ENCODE measurements at regions not wholly inside any gene's neighbourhood (a gene's known extent, or its start where the extent isn't known, plus 50 kb on each side); places are given as distances from the start of the nearest gene placed in this dataset.
"Not testable (repeated sequence)": the region's sequence is repeated elsewhere in the genome, so short reads cannot be mapped to it uniquely, and the experiment has no call there.

DNA sequence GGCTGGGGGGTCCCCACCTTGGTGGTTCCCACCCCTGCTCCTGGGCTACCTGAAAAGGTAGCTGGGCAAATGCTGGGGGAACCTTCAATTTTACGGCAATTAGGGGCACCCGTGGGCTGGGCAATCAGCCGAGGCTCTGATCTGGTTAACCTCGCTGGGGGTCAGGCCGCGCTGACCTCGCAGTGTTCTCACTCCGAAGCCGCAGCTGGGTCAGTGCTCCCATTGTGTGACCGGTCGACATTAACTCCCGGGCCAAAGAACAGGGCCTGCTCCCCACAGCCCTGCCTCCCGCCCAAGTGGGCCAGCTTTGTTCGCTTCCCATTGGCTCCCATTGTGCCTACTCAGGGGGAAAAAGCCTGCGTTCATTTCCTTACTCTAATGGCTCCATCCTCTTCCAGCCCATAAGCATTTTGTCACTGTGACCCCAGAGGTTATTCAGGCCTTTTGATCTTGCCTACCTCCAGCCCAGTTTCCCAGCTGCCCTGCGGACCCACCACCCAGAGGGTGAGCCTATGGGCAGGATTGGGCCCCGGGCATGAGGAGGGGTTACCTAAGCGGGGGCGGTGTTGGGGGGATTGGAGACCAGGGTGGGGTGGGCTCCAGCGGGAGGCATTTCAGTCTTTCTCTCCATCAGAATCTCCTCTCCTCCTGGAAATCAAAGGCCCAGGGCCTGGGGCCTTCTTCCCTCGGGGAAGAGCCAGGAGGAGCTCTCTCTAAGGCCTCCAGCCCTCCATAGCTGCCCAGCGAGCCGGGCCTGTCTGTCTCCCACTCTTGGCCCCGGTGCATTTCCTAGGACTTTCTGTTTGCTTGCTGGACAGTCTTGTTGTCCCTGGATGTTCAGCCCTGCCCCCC, 90.1 kb downstream of the MYCN start:
- Histone ChIP-seq H3K4me3 (ENCODE audit: low read length) (no peak overlapping the region), H3K4me1 (ENCODE audit: insufficient read depth, low read length) (no peaks in the 10 kb centered on the region), H3K36me3 (ENCODE audit: insufficient read depth, low read length) (no peaks in the 10 kb centered on the region), H3K9me3 (ENCODE audit: low read length) (no peaks in the 10 kb centered on the region), H3K27me3 (ENCODE audit: insufficient read depth, low read length, poor library complexity, severe bottlenecking) (no peaks in the 10 kb centered on the region), H3K27ac (ENCODE audit: low read depth, low read length) (no peak overlapping the region)
- peaks cover 0 to 2% of the 10 kb centered on the region in 2 donors for H3K27me3 Mint-ChIP-seq
- peaks cover 0 to 5% (median 0%) of the 10 kb centered on the region in 5 donors for H3K9me3 Mint-ChIP-seq
- H3K27ac Mint-ChIP-seq = no peak overlapping the region
- POLR2A ChIA-PET = no interaction called here
- no peaks in the 10 kb centered on the region for H3K4me1 Mint-ChIP-seq
- no peaks in the 10 kb centered on the region for H3K36me3 Mint-ChIP-seq
- no peak overlapping the region for H3K4me3 Mint-ChIP-seq
- CTCF ChIA-PET = no interaction called here
- DNase-seq = no peak

DNA sequence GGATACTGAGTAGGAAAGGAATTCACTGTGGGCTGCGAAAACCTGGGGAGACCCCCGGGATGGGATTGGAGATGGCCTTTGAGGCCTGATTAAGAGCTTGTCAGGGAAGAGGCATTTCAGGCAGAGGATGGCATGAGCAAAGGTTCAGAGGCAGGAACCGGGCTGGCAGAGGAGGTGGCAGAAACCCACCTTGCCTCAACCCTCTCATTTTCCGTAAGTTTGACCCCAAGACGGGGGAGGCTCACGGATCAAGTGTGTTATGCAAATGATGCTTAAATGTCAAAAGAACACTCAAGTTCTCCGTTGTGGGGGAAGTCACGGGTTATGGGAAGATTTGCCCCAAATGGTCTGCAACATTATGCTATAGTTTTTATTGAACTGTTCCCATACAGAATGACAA, 88.3 kb downstream of the MYCN start:
- Histone ChIP-seq H3K36me3 (ENCODE audit: insufficient read depth, low read length) (no peaks in the 10 kb centered on the region), H3K9me3 (ENCODE audit: low read length) (no peaks in the 10 kb centered on the region), H3K27ac (ENCODE audit: low read depth, low read length) (no peak overlapping the region), H3K4me1 (ENCODE audit: insufficient read depth, low read length) (no peaks in the 10 kb centered on the region), H3K4me3 (ENCODE audit: low read length) (no peak overlapping the region), H3K27me3 (ENCODE audit: insufficient read depth, low read length, poor library complexity, severe bottlenecking) (no peaks in the 10 kb centered on the region)
- Mint-ChIP-seq H3K36me3 (peaks cover 0 to 3% (median 0%) of the 10 kb centered on the region in 3 donors), H3K9me3 (peaks cover 0 to 5% (median 0%) of the 10 kb centered on the region in 5 donors), H3K4me1 (no peaks in the 10 kb centered on the region), H3K27me3 (peaks cover 0 to 5% of the 10 kb centered on the region in 2 donors), H3K27ac (no peak overlapping the region), H3K4me3 (no peak overlapping the region)
- POLR2A ChIA-PET = no interaction called here
- DNase-seq = no peak
- CTCF ChIA-PET = no interaction called here

DNA sequence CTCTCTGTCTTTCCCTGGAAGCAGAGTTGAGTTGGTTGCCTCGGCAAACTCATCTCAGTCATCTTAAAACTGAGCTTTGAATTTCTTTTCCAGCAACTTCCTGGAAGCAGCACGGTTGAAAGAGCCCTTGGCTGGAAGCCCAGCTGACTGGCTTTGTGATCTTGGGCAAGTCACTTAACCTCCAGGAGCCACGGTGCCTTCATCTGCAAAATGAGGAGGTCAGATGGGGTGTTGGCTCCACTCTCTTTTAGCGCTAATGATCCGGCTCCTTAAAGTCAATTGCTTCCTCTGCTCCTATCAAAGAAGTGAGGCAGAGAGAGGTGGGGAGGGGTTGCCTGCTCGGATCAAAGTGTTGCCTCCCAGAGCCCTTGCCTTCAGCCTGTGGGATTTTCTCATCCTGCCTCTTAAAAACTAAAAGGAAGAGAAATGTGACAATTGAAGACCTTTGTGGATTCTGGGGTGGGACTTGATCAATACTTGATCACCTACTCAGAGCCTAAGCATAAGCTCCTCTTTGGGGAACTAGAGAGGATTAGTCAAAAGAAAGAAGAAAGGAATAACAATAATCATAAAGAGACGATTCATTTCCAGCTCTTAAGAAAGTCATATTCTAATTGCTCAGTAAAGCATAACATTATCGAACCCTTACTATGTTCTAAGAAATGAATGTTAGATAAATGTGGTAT, 86.6 kb downstream of the MYCN start:
- Mint-ChIP-seq H3K27ac (no peak overlapping the region), H3K9me3 (peaks cover 0 to 5% (median 0%) of the 10 kb centered on the region in 5 donors), H3K36me3 (peaks cover 0 to 3% (median 0%) of the 10 kb centered on the region in 3 donors), H3K27me3 (peaks cover 0 to 5% of the 10 kb centered on the region in 2 donors), H3K4me3 (no peak overlapping the region), H3K4me1 (no peaks in the 10 kb centered on the region)
- Histone ChIP-seq H3K4me1 (ENCODE audit: insufficient read depth, low read length) (no peaks in the 10 kb centered on the region), H3K27me3 (ENCODE audit: insufficient read depth, low read length, poor library complexity, severe bottlenecking) (no peaks in the 10 kb centered on the region), H3K9me3 (ENCODE audit: low read length) (no peaks in the 10 kb centered on the region), H3K4me3 (ENCODE audit: low read length) (no peak overlapping the region), H3K36me3 (ENCODE audit: insufficient read depth, low read length) (no peaks in the 10 kb centered on the region), H3K27ac (ENCODE audit: low read depth, low read length) (no peak overlapping the region)
- DNase-seq = no peak
- CTCF ChIA-PET = no interaction called here
- POLR2A ChIA-PET = no interaction called here

DNA sequence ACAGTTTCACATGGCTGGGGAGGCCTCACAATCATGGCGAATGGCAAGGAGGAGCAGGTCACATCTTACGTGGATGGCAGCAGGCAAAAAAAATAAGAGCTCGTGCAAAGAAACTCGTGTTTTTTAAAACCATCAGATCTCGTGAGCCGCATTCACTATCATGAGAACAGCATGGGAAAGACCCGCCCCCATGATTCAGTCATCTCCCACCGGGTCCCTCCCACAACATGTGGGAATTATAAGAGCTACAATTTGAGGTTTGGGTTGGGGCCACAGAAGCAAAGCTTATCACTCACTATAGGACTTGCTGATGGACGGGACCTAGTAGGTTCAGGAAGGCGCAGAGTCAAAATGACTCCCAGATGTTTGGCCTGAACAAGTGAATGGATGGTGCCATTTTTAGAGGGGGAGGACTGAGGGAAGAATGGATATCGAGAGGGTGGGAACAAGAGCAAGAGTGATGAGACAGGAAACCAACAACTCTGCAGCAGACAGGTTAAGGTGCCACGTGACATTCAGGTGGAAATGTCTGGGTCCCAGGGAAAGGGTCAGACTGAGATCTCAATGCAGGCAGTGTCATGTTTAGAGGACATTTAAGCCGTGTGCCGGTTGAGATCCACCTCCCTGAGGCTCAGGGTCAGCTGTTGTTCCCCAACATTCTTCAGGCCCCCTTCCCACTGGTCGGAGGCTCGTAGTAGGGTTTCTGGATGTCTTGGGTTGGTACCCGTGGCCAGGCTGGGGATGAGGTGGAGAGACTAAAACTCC, 85.7 kb downstream of the MYCN start:
- no peak overlapping the region for H3K4me3 Mint-ChIP-seq
- no peaks in the 10 kb centered on the region for H3K36me3 ChIP-seq (ENCODE audit: insufficient read depth, low read length)
- no peaks in the 10 kb centered on the region for H3K27me3 ChIP-seq (ENCODE audit: insufficient read depth, low read length, poor library complexity, severe bottlenecking)
- H3K4me1 ChIP-seq (ENCODE audit: insufficient read depth, low read length) = no peaks in the 10 kb centered on the region
- peaks cover 0 to 5% of the 10 kb centered on the region in 2 donors for H3K27me3 Mint-ChIP-seq
- peaks cover 0 to 3% (median 0%) of the 10 kb centered on the region in 3 donors for H3K36me3 Mint-ChIP-seq
- ChIA-PET POLR2A (no interaction called here), CTCF (no interaction called here)
- H3K27ac Mint-ChIP-seq = no peak overlapping the region
- no peak overlapping the region for H3K4me3 ChIP-seq (ENCODE audit: low read length)
- no peaks in the 10 kb centered on the region for H3K4me1 Mint-ChIP-seq
- peaks cover 0 to 5% (median 0%) of the 10 kb centered on the region in 5 donors for H3K9me3 Mint-ChIP-seq
- no peak for DNase-seq
- no peaks in the 10 kb centered on the region for H3K9me3 ChIP-seq (ENCODE audit: low read length)
- H3K27ac ChIP-seq (ENCODE audit: low read depth, low read length) = no peak overlapping the region

DNA sequence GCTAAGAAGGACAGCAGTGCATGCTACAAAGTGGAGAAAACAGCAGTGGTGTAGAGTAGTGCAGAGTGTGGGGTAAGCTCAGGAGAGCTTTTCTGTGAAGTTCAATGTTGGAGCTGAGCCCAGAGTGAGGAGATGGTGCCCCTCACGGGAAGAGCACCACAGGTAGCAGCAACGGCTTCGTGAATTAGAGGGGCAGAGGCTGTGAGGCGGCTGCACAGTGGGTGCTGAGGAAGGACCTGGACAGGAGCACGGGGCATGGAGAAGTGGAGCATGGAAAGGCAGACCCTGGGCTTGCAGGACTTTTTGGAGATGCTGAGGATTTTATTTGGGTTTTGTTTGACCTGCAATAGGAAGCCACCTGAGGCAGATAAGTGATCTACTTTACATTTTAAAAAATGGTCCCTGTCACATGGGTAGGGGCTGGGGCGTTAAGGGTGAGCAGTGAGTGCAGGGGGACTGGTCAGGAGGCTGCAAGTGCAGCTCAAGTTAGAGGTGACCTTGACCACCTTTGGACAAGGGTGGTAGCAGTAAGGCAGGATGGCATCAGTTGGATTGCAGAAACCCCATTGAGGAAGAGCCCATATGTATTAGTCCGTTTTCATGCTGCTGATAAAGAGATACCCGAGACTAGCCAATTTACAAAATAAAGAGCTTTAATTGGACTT, 85.0 kb downstream of the MYCN start:
- H3K9me3 Mint-ChIP-seq = peaks cover 0 to 5% (median 0%) of the 10 kb centered on the region in 5 donors
- peaks cover 0 to 5% of the 10 kb centered on the region in 2 donors for H3K27me3 Mint-ChIP-seq
- H3K27me3 ChIP-seq (ENCODE audit: insufficient read depth, low read length, poor library complexity, severe bottlenecking) = no peaks in the 10 kb centered on the region
- H3K4me3 Mint-ChIP-seq = no peak overlapping the region
- H3K4me1 Mint-ChIP-seq = no peaks in the 10 kb centered on the region
- H3K4me1 ChIP-seq (ENCODE audit: insufficient read depth, low read length) = no peaks in the 10 kb centered on the region
- ChIA-PET CTCF (no interaction called here), POLR2A (no interaction called here)
- no peak overlapping the region for H3K4me3 ChIP-seq (ENCODE audit: low read length)
- H3K9me3 ChIP-seq (ENCODE audit: low read length) = no peaks in the 10 kb centered on the region
- peaks cover 0 to 3% (median 0%) of the 10 kb centered on the region in 3 donors for H3K36me3 Mint-ChIP-seq
- H3K27ac ChIP-seq (ENCODE audit: low read depth, low read length) = no peak overlapping the region
- no peak overlapping the region for H3K27ac Mint-ChIP-seq
- no peaks in the 10 kb centered on the region for H3K36me3 ChIP-seq (ENCODE audit: insufficient read depth, low read length)
- DNase-seq = no peak

DNA sequence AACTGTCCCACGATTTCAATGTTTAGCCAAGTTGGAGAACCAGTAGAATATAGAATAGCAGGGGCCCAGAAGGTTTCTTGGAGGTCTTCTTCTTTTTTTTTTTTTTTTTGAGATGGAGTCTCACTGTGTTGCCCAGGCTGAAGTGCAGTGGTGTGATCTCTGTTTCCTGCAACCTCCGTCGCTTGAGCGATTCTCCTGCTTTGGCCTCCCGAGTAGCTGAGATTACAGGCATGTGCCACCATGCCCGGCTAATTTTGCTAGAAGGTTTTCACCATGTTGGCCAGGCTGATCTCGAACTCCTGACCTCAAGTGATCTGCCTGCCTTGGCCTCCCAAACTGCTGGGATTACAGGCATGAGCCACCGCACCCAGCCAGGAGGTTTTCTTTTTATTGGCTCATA, 84.3 kb downstream of the MYCN start:
- DNase-seq; H3K36me3 ChIP-seq (ENCODE audit: insufficient read depth, low read length); H3K9me3 ChIP-seq (ENCODE audit: low read length); H3K4me1 ChIP-seq (ENCODE audit: insufficient read depth, low read length); H3K9me3 Mint-ChIP-seq; H3K36me3 Mint-ChIP-seq; H3K4me3 Mint-ChIP-seq; H3K27me3 ChIP-seq (ENCODE audit: insufficient read depth, low read length, poor library complexity, severe bottlenecking); H3K27me3 Mint-ChIP-seq; POLR2A ChIA-PET; H3K27ac Mint-ChIP-seq; H3K27ac ChIP-seq (ENCODE audit: low read depth, low read length); H3K4me1 Mint-ChIP-seq; CTCF ChIA-PET; H3K4me3 ChIP-seq (ENCODE audit: low read length): not testable (repeated sequence)

DNA sequence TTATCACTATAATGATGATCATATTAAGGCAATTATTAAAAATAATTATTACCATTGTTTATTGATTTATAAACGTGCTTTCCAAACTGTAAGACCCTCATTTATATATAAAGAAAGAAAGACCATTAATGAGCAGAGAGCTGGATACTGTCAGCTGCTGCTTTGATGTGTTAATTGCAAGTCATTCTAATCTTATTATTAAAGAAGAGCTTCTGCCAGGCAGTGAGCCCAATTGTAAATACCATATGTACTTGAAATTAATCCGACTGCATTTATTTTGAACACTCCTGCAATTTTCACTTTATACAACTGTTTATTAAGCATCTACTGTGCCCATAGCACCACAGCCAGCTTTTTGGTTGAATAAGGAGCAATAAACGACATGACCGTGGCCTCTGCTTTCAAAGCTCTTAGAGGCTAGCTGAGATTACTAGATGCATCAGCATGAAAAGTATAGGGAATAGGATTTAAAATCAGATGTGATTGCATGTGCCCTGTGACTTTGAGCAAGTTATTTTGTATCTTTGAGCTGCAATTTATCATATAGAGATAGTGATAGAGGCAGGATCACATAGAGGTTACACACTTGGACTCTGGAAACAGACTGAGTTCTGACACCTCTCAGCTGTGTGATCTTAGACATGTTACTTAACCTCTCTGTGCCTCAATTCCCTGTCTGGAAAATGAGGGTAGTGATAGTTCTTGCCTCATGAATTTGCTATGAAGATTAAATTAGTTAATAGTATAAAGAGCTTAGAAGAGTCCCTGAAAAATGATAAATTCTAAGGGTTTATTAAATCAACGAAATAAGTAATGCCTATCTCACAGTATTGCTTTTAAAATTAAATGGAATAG, 83.4 kb downstream of the MYCN start:
- no peaks in the 10 kb centered on the region for H3K4me1 ChIP-seq (ENCODE audit: insufficient read depth, low read length)
- Mint-ChIP-seq H3K9me3 (peaks cover 0 to 5% (median 0%) of the 10 kb centered on the region in 5 donors), H3K4me1 (no peaks in the 10 kb centered on the region), H3K36me3 (peaks cover 0 to 3% (median 0%) of the 10 kb centered on the region in 3 donors), H3K27ac (no peak overlapping the region), H3K27me3 (peaks cover 0 to 5% of the 10 kb centered on the region in 2 donors), H3K4me3 (no peak overlapping the region)
- POLR2A ChIA-PET = no interaction called here
- no peak for DNase-seq
- H3K36me3 ChIP-seq (ENCODE audit: insufficient read depth, low read length) = no peaks in the 10 kb centered on the region
- no peaks in the 10 kb centered on the region for H3K27me3 ChIP-seq (ENCODE audit: insufficient read depth, low read length, poor library complexity, severe bottlenecking)
- H3K9me3 ChIP-seq (ENCODE audit: low read length) = no peaks in the 10 kb centered on the region
- no peak overlapping the region for H3K4me3 ChIP-seq (ENCODE audit: low read length)
- no peak overlapping the region for H3K27ac ChIP-seq (ENCODE audit: low read depth, low read length)
- CTCF ChIA-PET = no interaction called here
